ENCODE measurements at regions not wholly inside any gene's neighbourhood (a gene's known extent, or its start where the extent isn't known, plus 50 kb on each side); places are given as distances from the start of the nearest gene placed in this dataset.

GRCh38 chr2:41695198-41696113, 352.4 kb upstream of the PKDCC start:
- H3K79me2 ChIP-seq (ENCODE audit: low read length) = no peaks in the 10 kb centered on the region
- no peak overlapping the region for H3K4me2 ChIP-seq (ENCODE audit: low read depth, low read length)
- DNase-seq = no peak
- H3K9ac ChIP-seq (ENCODE audit: low read length) = no peak overlapping the region
- H3K27ac ChIP-seq (ENCODE audit: low read length) = no peak overlapping the region
- H3K4me3 ChIP-seq (ENCODE audit: low read length) = no peak overlapping the region
- H4K20me1 ChIP-seq (ENCODE audit: insufficient read depth, low read length) = no peaks in the 10 kb centered on the region
- H3K4me1 ChIP-seq (ENCODE audit: low read length) = no peaks in the 10 kb centered on the region
- H3K36me3 ChIP-seq (replicated peaks; ENCODE audit: insufficient read depth, low read length) = no peaks in the 10 kb centered on the region
- no peak overlapping the region for H2AFZ ChIP-seq (ENCODE audit: low read length)
- no peaks in the 10 kb centered on the region for H3K27me3 ChIP-seq (replicated peaks; ENCODE audit: insufficient read depth, low read length)
- H3K9me3 ChIP-seq (replicated peaks; ENCODE audit: insufficient read depth, low read length) = no peaks in the 10 kb centered on the region
- H3F3A ChIP-seq (ENCODE audit: insufficient read depth, low read length) = no peaks in the 10 kb centered on the region
- TF ChIP-seq EZH2 (optimal IDR thresholded peaks at IDR 0.05; ENCODE audit: low read depth, low read length) (no peak), EZH2phosphoT487 (IDR thresholded peaks at IDR 0.05; ENCODE audit: low read length) (no peak)
- TF ChIP-seq, protein P1, sequence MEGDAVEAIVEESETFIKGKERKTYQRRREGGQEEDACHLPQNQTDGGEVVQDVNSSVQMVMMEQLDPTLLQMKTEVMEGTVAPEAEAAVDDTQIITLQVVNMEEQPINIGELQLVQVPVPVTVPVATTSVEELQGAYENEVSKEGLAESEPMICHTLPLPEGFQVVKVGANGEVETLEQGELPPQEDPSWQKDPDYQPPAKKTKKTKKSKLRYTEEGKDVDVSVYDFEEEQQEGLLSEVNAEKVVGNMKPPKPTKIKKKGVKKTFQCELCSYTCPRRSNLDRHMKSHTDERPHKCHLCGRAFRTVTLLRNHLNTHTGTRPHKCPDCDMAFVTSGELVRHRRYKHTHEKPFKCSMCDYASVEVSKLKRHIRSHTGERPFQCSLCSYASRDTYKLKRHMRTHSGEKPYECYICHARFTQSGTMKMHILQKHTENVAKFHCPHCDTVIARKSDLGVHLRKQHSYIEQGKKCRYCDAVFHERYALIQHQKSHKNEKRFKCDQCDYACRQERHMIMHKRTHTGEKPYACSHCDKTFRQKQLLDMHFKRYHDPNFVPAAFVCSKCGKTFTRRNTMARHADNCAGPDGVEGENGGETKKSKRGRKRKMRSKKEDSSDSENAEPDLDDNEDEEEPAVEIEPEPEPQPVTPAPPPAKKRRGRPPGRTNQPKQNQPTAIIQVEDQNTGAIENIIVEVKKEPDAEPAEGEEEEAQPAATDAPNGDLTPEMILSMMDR (IDR thresholded peaks at IDR 0.05; ENCODE audit: low read length) = no peak
- no peaks in the 10 kb centered on the region for H3K9me2 ChIP-seq (replicated peaks; ENCODE audit: insufficient read depth, low read length)

DNA sequence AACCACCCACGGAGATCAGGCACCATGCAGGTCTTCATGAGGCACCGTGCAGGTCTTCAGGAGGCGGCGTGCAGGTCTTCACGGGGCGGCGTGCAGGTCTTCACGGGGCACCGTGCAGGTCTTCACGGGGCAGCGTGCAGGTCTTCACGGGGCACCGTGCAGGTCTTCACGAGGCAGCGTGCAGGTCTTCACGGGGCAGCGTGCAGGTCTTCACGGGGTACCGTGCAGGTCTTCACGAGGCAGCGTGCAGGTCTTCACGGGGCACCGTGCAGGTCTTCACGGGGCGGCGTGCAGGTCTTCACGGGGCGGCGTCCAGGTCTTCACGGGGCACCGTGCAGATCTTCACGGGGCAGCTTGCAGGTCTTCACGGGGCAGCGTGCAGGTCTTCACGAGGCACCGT, 350.4 kb upstream of the PKDCC start:
- Histone ChIP-seq H3K4me1 (ENCODE audit: low read length) (no peaks in the 10 kb centered on the region), H3K27ac (ENCODE audit: low read length) (no peak overlapping the region), H3K9ac (ENCODE audit: low read length) (no peak overlapping the region), H3K36me3 (replicated peaks; ENCODE audit: insufficient read depth, low read length) (no peaks in the 10 kb centered on the region), H4K20me1 (ENCODE audit: insufficient read depth, low read length) (no peaks in the 10 kb centered on the region), H3K4me2 (ENCODE audit: low read depth, low read length) (no peak overlapping the region), H2AFZ (ENCODE audit: low read length) (no peak overlapping the region), H3F3A (ENCODE audit: insufficient read depth, low read length) (no peaks in the 10 kb centered on the region), H3K9me3 (replicated peaks; ENCODE audit: insufficient read depth, low read length) (no peaks in the 10 kb centered on the region), H3K4me3 (ENCODE audit: low read length) (no peak overlapping the region), H3K79me2 (ENCODE audit: low read length) (no peaks in the 10 kb centered on the region), H3K27me3 (replicated peaks; ENCODE audit: insufficient read depth, low read length) (no peaks in the 10 kb centered on the region), H3K9me2 (replicated peaks; ENCODE audit: insufficient read depth, low read length) (no peaks in the 10 kb centered on the region)
- no peak for TF ChIP-seq EZH2phosphoT487 (IDR thresholded peaks at IDR 0.05; ENCODE audit: low read length)
- TF ChIP-seq, protein P1 (IDR thresholded peaks at IDR 0.05; ENCODE audit: low read length) = no peak
- no peak for TF ChIP-seq EZH2 (optimal IDR thresholded peaks at IDR 0.05; ENCODE audit: low read depth, low read length)
- DNase-seq = no peak

DNA sequence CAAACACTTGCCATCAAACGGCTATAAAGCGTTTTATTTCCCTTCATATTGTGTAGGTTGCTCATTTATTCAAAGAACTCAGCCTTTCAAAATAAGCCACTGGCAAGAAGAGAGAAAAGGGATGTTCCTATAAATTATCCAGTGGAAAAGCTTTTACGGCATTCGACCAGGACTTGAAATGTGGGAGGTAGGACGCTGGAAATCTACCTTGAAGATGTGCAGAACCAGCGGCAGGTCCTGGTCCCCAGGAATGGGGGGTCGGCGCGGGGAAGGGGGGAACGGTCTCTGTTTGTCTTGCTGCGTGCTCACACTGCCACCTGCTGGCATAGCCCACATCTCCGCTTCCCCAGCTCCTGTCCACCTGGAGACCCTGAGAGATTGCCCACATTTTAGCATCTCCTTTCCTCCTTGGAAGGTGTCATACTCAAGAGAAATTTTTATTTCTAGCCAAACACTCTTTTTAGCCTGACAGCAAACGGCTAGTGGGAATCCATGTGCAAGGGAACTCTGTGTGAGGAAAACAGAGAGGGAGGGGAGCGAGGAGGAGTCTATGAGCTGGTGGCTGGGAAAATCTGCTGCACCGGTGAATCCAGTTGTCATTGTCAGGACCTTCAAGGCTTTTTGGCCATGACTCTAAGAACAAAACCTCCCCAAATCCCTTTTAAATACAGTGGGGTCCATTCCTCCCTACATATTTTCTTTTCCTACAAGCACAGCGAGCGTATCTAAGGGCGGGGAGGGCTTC, 349.0 kb upstream of the PKDCC start:
- no peaks in the 10 kb centered on the region for H3K79me2 ChIP-seq (ENCODE audit: low read length)
- TF ChIP-seq EZH2phosphoT487 (IDR thresholded peaks at IDR 0.05; ENCODE audit: low read length) (no peak), EZH2 (optimal IDR thresholded peaks at IDR 0.05; ENCODE audit: low read depth, low read length) (no peak)
- TF ChIP-seq, protein P1 (IDR thresholded peaks at IDR 0.05; ENCODE audit: low read length) = peak; percentile 86
- no peaks in the 10 kb centered on the region for H3K27me3 ChIP-seq (replicated peaks; ENCODE audit: insufficient read depth, low read length)
- no peak overlapping the region for H3K4me3 ChIP-seq (ENCODE audit: low read length)
- H3K9ac ChIP-seq (ENCODE audit: low read length) = no peak overlapping the region
- peak overlapping the region; percentile 28 for H2AFZ ChIP-seq (ENCODE audit: low read length)
- H3K4me1 ChIP-seq (ENCODE audit: low read length) = no peaks in the 10 kb centered on the region
- H3K27ac ChIP-seq (ENCODE audit: low read length) = no peak overlapping the region
- H3K9me3 ChIP-seq (replicated peaks; ENCODE audit: insufficient read depth, low read length) = no peaks in the 10 kb centered on the region
- peak overlapping the region; percentile 54; the same call in 1 of the 2 replicates for H3K4me2 ChIP-seq (ENCODE audit: low read depth, low read length)
- no peaks in the 10 kb centered on the region for H4K20me1 ChIP-seq (ENCODE audit: insufficient read depth, low read length)
- DNase-seq = no peak
- no peaks in the 10 kb centered on the region for H3K36me3 ChIP-seq (replicated peaks; ENCODE audit: insufficient read depth, low read length)
- no peaks in the 10 kb centered on the region for H3F3A ChIP-seq (ENCODE audit: insufficient read depth, low read length)
- no peaks in the 10 kb centered on the region for H3K9me2 ChIP-seq (replicated peaks; ENCODE audit: insufficient read depth, low read length)

Data from MM.1S (cell line).